ENCODE measurements at regions not wholly inside any gene's neighbourhood (a gene's known extent, or its start where the extent isn't known, plus 50 kb on each side); places are given as distances from the start of the nearest gene placed in this dataset.

DNA sequence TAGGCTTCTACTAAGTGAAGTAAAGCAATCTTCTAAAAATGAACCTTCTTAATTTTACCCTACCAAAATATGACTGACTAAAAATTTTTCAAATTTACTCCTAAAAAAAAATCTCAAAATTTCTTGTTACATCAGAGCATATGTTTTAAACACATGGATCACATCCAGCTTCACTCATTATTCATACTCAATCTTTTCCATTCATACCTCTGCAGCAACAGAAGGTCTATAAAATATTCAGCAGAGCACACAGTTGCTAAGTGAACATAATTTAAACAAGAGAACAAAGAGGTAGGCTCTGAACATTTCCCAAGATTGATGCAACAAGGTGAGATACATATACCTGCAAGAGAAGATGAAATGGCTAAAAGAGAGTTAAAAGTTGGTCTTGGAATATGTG is 213.9 kb downstream of the SOD2 start:
- Histone ChIP-seq H3K79me2 (ENCODE audit: insufficient read depth, low read length) (no peaks in the 10 kb centered on the region), H3K9ac (ENCODE audit: insufficient read depth, low read length, poor library complexity, severe bottlenecking) (no peak overlapping the region), H3K4me1 (ENCODE audit: control insufficient read depth in 1 of 2, insufficient read depth in 2 of 2, low read length in 2 of 2) (no peaks in the 10 kb centered on the region), H3K27ac (ENCODE audit: low read depth in 1 of 2, low read length in 2 of 2) (no peak overlapping the region), H4K20me1 (ENCODE audit: insufficient read depth, low read length) (no peaks in the 10 kb centered on the region), H3K9me3 (replicated peaks in 1 of 2; ENCODE audit: control insufficient read depth in 1 of 2, insufficient read depth in 1 of 2, low read length in 2 of 2) (peaks cover 0 to 3% of the 10 kb centered on the region in 2 donors), H3K27me3 (ENCODE audit: control insufficient read depth in 2 of 2, insufficient read depth in 2 of 2, low read length in 2 of 2) (no peaks in the 10 kb centered on the region), H2AFZ (ENCODE audit: insufficient read depth, low read depth, low read length, poor library complexity, severe bottlenecking) (no peak overlapping the region), H3K4me3 (replicated peaks in 1 of 3; ENCODE audit: low read depth in 2 of 3, low read length in 3 of 3) (no peak overlapping the region), H3K36me3 (replicated peaks in 1 of 2; ENCODE audit: control insufficient read depth in 1 of 2, insufficient read depth in 2 of 2, low read length in 2 of 2) (no peaks in the 10 kb centered on the region), H3K4me2 (replicated peaks; ENCODE audit: extremely low read depth, low read length, poor library complexity, severe bottlenecking) (no peak overlapping the region)
- intact Hi-C loops (cut with micrococcal nuclease), result no loop called here
- DNase-seq, result no peak
- no peak overlapping the region for H3K4me3 Mint-ChIP-seq
- peaks cover 1 to 5% (median 4%) of the 10 kb centered on the region in 3 donors for H3K27me3 Mint-ChIP-seq (ENCODE audit: low read depth in 3 of 3)
- H3K27ac Mint-ChIP-seq, result no peak overlapping the region
- H3K36me3 Mint-ChIP-seq, result no peaks in the 10 kb centered on the region
- peaks cover 0 to 12% (median 0%) of the 10 kb centered on the region in 7 donors for H3K9me3 Mint-ChIP-seq
- TF ChIP-seq, protein P1, sequence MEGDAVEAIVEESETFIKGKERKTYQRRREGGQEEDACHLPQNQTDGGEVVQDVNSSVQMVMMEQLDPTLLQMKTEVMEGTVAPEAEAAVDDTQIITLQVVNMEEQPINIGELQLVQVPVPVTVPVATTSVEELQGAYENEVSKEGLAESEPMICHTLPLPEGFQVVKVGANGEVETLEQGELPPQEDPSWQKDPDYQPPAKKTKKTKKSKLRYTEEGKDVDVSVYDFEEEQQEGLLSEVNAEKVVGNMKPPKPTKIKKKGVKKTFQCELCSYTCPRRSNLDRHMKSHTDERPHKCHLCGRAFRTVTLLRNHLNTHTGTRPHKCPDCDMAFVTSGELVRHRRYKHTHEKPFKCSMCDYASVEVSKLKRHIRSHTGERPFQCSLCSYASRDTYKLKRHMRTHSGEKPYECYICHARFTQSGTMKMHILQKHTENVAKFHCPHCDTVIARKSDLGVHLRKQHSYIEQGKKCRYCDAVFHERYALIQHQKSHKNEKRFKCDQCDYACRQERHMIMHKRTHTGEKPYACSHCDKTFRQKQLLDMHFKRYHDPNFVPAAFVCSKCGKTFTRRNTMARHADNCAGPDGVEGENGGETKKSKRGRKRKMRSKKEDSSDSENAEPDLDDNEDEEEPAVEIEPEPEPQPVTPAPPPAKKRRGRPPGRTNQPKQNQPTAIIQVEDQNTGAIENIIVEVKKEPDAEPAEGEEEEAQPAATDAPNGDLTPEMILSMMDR (IDR thresholded peaks at IDR 0.05), result no peak
- peaks cover 1% of the 10 kb centered on the region for H3K4me1 Mint-ChIP-seq

DNA sequence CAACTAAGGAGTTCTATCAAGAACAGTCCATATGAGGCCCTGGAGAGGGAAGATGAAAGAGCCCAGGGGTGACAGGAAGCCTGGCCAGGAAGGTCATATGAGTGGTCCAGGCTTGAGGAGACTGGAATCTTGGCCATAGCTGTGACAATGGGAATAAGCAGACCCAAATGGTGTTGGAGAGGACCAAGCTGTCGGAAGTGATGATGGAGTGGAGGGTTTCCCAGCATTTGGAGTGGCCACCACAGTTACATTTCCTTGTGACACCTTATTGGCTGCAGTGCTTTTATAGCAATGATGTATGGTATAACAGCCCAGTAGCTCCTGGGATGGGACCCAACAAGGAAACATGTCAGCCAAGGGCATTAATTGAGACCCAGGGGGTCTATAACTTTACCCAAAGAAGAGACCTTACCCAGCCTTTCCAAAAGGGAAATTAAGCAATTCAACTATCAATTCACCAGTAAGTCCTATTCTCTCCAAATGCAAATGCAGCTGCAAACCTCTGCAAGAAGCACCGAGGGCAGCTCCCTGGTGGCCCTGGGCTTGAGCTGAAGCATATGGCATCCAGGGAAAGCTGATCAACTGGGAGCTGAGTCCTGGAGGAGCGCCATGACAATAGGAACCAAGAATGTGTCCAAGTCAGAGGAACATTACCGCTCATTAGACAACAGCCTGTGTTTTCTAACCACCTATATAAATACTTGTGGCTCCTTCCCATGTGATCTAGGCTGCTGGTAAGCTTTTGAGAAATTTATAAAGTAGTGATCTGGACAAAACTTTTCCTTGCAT is 219.4 kb downstream of the SOD2 start:
- H3K4me1 ChIP-seq (ENCODE audit: control insufficient read depth in 1 of 2, insufficient read depth in 2 of 2, low read length in 2 of 2), result no peaks in the 10 kb centered on the region
- DNase-seq, result no peak
- H3K4me1 Mint-ChIP-seq, result no peaks in the 10 kb centered on the region
- no peaks in the 10 kb centered on the region for H3K79me2 ChIP-seq (ENCODE audit: insufficient read depth, low read length)
- H3K36me3 Mint-ChIP-seq, result no peaks in the 10 kb centered on the region
- no peak overlapping the region for H3K9ac ChIP-seq (ENCODE audit: insufficient read depth, low read length, poor library complexity, severe bottlenecking)
- H3K9me3 ChIP-seq (replicated peaks in 1 of 2; ENCODE audit: control insufficient read depth in 1 of 2, insufficient read depth in 1 of 2, low read length in 2 of 2), result peaks cover 0 to 11% of the 10 kb centered on the region in 2 donors
- 93% methylated on average over 3 of the region's 4 CpGs for WGBS (ENCODE audit: insufficient coverage)
- peaks cover 0 to 2% (median under 1%) of the 10 kb centered on the region in 3 donors for H3K27me3 Mint-ChIP-seq (ENCODE audit: low read depth in 3 of 3)
- H3K9me3 Mint-ChIP-seq, result peaks cover 2 to 25% (median 14%) of the 10 kb centered on the region in 7 donors
- TF ChIP-seq, protein P1 (IDR thresholded peaks at IDR 0.05), result no peak
- H3K4me3 ChIP-seq (replicated peaks in 1 of 3; ENCODE audit: low read depth in 2 of 3, low read length in 3 of 3), result no peak overlapping the region
- no peak overlapping the region for H3K27ac ChIP-seq (ENCODE audit: low read depth in 1 of 2, low read length in 2 of 2)
- no peak overlapping the region for H3K27ac Mint-ChIP-seq
- H3K4me2 ChIP-seq (replicated peaks; ENCODE audit: extremely low read depth, low read length, poor library complexity, severe bottlenecking), result no peak overlapping the region
- intact Hi-C loops (cut with micrococcal nuclease), result no loop called here
- H4K20me1 ChIP-seq (ENCODE audit: insufficient read depth, low read length), result no peaks in the 10 kb centered on the region
- no peaks in the 10 kb centered on the region for H3K36me3 ChIP-seq (replicated peaks in 1 of 2; ENCODE audit: control insufficient read depth in 1 of 2, insufficient read depth in 2 of 2, low read length in 2 of 2)
- H2AFZ ChIP-seq (ENCODE audit: insufficient read depth, low read depth, low read length, poor library complexity, severe bottlenecking), result no peak overlapping the region
- H3K27me3 ChIP-seq (ENCODE audit: control insufficient read depth in 2 of 2, insufficient read depth in 2 of 2, low read length in 2 of 2), result no peaks in the 10 kb centered on the region
- no peak overlapping the region for H3K4me3 Mint-ChIP-seq

Measured in CD14-positive monocyte (primary cell).